ENCODE measurements at regions not wholly inside any gene's neighbourhood (a gene's known extent, or its start where the extent isn't known, plus 50 kb on each side); places are given as distances from the start of the nearest gene placed in this dataset.

- TF ChIP-seq CEBPZ (IDR thresholded peaks at IDR 0.05; ENCODE audit: low read depth, low read length): no peak
- no peak for TF ChIP-seq IRF5 (IDR thresholded peaks at IDR 0.05; ENCODE audit: borderline replicate concordance)
- no peak for TF ChIP-seq ATF2 (IDR thresholded peaks at IDR 0.05; ENCODE audit: low read length)
- TF ChIP-seq NR2C1 (IDR thresholded peaks at IDR 0.05): no peak
- no peak for TF ChIP-seq JUNB (IDR thresholded peaks at IDR 0.05)
- no peak for TF ChIP-seq BMI1 (IDR thresholded peaks at IDR 0.05; ENCODE audit: borderline replicate concordance)
- TF ChIP-seq SREBF1 (IDR thresholded peaks at IDR 0.05; ENCODE audit: low read length): no peak
- TF ChIP-seq SPI1 (IDR thresholded peaks at IDR 0.05; ENCODE audit: borderline replicate concordance, insufficient read depth, low read depth, low read length): no peak
- TF ChIP-seq ZNF274 (IDR thresholded peaks at IDR 0.05; ENCODE audit: insufficient read depth, insufficient read length): no peak
- no peak for TF ChIP-seq MXI1 (IDR thresholded peaks at IDR 0.05; ENCODE audit: low read depth, low read length)
- TF ChIP-seq CBX3 (IDR thresholded peaks at IDR 0.05; ENCODE audit: borderline replicate concordance, low read depth): no peak
Observed at GRCh38 chr6:88361754-88362153, 195.6 kb upstream of the CNR1 start (continued).
